ENCODE measurements at regions not wholly inside any gene's neighbourhood (a gene's known extent, or its start where the extent isn't known, plus 50 kb on each side); places are given as distances from the start of the nearest gene placed in this dataset.

GRCh38 chr3:22885574-22886341, 317.4 kb upstream of the UBE2E2 start:
- DNase-seq (ENCODE audit: low spot score) = no peak

GRCh38 chr3:22886439-22887068, 316.6 kb upstream of the UBE2E2 start:
- DNase-seq (ENCODE audit: low spot score) = no peak

DNA sequence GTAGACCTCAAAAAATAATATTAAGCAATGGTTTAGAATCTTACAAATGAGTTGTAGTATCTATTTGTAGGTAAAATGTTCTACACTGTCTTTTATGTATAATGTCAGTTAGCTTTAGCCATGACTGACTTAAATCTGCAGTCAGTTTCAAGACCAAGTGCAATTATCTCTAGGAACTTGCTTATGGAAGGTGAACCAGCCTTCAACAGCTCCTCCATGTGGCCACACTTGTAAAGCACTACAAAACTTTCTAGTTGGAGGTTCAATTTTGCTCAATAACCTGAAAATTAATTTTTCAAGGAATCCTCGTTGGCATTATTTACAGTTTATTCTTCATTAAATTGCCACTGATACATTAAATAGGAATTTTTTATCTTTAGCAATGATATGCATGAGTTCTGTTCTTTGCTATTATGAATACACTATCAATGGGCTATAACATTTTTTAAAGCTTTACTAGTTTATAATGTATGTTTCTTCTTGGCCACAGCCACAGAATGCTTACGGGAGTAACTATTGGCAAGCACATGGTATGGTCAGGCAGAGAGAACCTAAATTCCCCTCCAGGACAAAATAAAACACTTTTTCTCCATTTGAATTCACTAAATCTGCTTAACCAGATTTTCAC, 315.3 kb upstream of the UBE2E2 start:
- no peak for DNase-seq (ENCODE audit: low spot score)

- DNase-seq (ENCODE audit: low spot score) = no peak
Measured at GRCh38 chr3:22893101-22893500, 310.0 kb upstream of the UBE2E2 start.

GRCh38 chr3:22893644-22894325, 309.3 kb upstream of the UBE2E2 start:
- DNase-seq (ENCODE audit: low spot score) = no peak

GRCh38 chr3:22894865-22895264, 308.3 kb upstream of the UBE2E2 start:
- no peak for DNase-seq (ENCODE audit: low spot score)

DNA sequence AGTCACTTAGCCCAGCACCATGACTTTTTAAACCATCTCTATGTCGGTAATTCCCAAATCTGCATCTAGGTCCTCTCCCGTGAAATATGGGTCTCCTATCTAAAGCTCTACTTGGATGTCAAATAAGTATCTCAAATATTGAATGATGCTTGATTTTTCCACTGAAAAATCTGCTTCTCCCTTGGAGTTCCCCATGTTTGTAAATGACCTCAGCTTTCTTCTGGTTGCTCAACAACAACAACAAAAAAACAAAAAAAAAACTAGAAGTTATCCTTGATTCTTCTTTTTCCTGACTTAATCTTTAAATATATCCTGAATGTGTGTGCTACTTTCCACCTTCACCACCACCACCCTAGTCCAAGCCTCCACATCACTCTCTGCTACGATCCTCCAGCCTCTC, 307.5 kb upstream of the UBE2E2 start:
- no peak for DNase-seq (ENCODE audit: low spot score)

GRCh38 chr3:22898558-22898957, 304.6 kb upstream of the UBE2E2 start:
- no peak for DNase-seq (ENCODE audit: low spot score)

DNA sequence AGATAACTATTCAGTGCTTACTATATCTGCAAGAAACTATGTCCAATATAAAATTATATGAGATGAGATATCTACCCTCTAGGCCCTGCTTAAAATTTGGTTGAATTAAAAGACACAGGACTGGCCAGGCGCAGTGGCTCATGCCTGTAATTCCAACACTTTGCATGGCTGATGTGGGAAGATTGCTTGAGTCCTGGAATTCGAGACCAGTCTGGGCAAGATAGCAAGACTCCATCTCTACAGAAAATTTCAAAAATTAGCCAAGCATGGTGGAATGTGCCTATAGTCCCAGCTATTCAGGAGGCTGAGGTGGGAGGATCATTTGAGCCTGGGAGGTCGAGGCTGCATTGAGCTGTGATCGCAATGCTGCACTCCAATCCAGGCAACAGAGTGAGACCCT, 303.7 kb upstream of the UBE2E2 start:
- DNase-seq (ENCODE audit: low spot score) = no peak

GRCh38 chr3:22900296-22900695, 302.8 kb upstream of the UBE2E2 start:
- DNase-seq (ENCODE audit: low spot score) = no peak

- no peak for DNase-seq (ENCODE audit: low spot score)
Measured at GRCh38 chr3:22901684-22902083, 301.4 kb upstream of the UBE2E2 start.

GRCh38 chr3:22907161-22907780, 295.9 kb upstream of the UBE2E2 start:
- no peak for DNase-seq (ENCODE audit: low spot score)

GRCh38 chr3:22907796-22908195, 295.3 kb upstream of the UBE2E2 start:
- DNase-seq (ENCODE audit: low spot score) = no peak

DNA sequence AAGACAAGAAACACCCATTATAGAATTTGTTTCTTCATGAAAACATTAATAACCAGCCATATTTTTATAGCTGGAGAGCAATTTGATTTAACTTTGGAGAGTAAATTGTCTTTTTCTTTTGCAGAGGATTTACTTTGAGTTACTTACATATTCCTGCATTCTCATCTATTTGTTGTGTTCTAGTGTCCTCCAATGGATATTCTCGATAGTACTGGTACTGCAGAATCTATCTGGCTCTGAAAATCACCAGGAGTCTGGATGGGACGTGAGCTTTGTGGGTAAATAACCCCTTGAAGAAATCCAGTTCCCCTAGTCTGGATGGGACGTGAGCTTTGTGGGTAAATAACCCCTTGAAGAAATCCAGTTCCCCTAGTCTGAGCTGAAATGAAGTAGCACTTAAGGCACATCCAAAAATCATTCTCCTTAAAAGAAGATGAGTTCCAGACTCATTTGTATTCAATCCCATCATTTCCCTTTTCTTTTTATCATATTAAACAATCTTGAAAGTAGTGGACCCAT, 294.1 kb upstream of the UBE2E2 start:
- no peak for DNase-seq (ENCODE audit: low spot score)

- DNase-seq (ENCODE audit: low spot score) = no peak
Measured at GRCh38 chr3:22916933-22917332, 286.2 kb upstream of the UBE2E2 start.

DNA sequence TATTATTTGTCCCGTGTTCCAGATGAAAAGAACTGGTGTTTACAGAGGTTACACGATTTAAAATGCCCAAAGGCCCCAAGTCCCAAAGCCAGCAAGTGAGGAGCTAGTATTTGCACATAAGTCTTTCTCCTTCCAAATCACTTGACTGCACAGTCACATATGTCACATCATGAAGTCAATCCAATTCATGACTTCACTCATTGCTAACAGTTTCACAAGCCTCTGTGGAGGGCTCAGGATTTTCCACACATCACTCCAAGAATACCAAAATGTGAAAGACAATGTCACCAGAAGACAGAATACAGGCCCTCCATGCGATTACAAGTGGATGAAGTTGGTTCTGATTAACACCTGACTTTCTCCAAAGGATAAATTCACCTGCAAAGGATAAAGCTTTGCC, 283.1 kb upstream of the UBE2E2 start:
- no peak for DNase-seq (ENCODE audit: low spot score)

DNA sequence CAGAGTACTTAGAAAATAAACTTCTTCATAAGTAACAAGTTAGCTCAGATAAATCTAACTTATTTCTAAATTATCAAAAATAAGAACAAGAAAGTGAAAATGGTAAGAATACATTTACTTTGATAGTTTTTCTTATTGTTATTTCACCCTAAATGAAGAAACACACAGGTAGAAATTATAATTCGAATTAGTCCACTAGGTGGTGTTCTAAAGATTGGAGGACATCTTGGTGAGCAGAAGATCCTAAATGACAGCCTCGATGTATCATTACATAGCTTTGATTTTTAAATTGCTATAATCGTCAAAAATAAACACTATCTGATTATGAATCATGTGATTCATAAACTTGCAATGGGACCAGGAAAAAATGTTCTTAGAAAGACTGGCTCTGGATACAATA, 280.8 kb upstream of the UBE2E2 start:
- no peak for DNase-seq (ENCODE audit: low spot score)

DNA sequence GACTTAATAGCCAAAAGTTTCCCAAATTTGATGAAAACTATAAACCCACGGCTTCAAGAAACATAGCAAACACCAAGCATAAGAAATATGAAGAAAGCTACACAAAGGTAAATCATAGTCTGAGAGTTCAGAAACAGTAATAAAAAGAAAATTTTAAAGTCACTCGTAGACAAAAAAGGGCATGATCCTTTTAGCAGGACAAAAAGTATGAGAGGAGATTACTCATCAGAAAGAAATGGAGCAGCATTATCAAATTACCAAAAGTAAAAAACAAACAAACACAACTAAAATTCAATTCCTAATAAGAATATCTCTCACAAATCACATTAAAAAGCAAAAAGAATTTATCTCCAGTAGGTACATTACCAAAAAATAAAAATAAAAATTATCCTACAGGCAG, 279.4 kb upstream of the UBE2E2 start:
- no peak for DNase-seq (ENCODE audit: low spot score)

GRCh38 chr3:22928216-22929110, 274.7 kb upstream of the UBE2E2 start:
- no peak for DNase-seq (ENCODE audit: low spot score)

- no peak for DNase-seq (ENCODE audit: low spot score)
Measured at GRCh38 chr3:22933051-22933840, 269.9 kb upstream of the UBE2E2 start.

Measured in SK-N-DZ (cell line).